22Rv1 (cell line): ENCODE measurements at regions not wholly inside any gene's neighbourhood (a gene's known extent, or its start where the extent isn't known, plus 50 kb on each side); places are given as distances from the start of the nearest gene placed in this dataset.

Experiments
- ZFX ChIP-seq: fragments of 450-650 bp; IDR thresholded peaks from 2 replicates; pipeline ENCODE4 v1.6.1; 2017; ENCODE audit warnings: antibody characterized with exemption, borderline replicate concordance
- TF ChIP-seq, protein P1 (sequence below): fragments of 450-650 bp; IDR thresholded peaks from 2 replicates; pipeline ENCODE4 v1.5.1; 2017; ENCODE audit warnings: mild to moderate bottlenecking

DNA sequence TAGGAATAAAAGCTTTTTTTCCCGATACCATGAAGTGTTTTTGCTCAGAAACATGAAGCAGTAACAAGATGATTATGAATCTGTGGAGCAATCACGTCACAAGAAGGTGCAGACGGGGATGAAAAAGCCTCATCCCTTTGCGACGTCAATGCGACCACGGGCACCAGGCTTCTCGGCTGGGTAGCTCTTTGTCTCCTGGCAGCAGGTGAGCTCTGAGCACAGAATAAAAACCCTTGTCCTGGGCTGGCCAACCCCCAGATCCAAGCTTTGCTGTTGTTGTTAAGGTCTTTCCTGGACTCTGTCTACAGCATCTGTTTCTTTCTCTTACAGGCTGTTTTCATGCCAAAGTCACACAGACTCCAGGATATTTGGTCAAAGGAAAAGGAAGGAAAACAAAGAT, 113.8 kb downstream of the ANKRD18B start:
- TF ChIP-seq, protein P1, sequence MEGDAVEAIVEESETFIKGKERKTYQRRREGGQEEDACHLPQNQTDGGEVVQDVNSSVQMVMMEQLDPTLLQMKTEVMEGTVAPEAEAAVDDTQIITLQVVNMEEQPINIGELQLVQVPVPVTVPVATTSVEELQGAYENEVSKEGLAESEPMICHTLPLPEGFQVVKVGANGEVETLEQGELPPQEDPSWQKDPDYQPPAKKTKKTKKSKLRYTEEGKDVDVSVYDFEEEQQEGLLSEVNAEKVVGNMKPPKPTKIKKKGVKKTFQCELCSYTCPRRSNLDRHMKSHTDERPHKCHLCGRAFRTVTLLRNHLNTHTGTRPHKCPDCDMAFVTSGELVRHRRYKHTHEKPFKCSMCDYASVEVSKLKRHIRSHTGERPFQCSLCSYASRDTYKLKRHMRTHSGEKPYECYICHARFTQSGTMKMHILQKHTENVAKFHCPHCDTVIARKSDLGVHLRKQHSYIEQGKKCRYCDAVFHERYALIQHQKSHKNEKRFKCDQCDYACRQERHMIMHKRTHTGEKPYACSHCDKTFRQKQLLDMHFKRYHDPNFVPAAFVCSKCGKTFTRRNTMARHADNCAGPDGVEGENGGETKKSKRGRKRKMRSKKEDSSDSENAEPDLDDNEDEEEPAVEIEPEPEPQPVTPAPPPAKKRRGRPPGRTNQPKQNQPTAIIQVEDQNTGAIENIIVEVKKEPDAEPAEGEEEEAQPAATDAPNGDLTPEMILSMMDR: no peak
- no peak for TF ChIP-seq ZFX
